Colon (tissue), 2 donors: ENCODE measurements at regions not wholly inside any gene's neighbourhood (a gene's known extent, or its start where the extent isn't known, plus 50 kb on each side); places are given as distances from the start of the nearest gene placed in this dataset.
"Not testable (repeated sequence)": the region's sequence is repeated elsewhere in the genome, so short reads cannot be mapped to it uniquely, and the experiment has no call there.

Experiments
- FAIRE-seq: peaks from 2 replicates; lab custom pipeline; 2012; peaks lifted over from hg19 to GRCh38; lab: Jason Lieb, UNC
- donor health status: control.
- donor health status: control.

DNA sequence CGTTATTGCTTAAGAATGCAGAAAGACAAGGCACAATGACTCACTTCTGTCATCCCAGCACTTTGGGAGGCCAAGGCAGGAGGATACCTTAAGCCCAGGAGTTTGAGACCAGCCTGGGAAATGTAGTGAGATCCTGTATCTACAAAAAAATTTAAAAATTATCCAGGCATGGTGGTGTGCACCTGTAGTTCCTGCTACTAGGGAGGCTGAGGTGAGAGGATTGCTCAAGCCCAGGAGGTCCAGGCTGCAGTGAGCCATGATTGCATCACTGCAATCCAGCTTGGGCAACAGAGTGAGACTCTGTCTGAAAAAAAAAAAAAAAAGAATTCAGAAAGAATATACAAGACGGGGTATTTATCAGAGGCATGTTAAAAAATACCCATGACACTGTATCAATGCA lies 182.0 kb upstream of the SPOPL start:
- FAIRE-seq = no peak

DNA sequence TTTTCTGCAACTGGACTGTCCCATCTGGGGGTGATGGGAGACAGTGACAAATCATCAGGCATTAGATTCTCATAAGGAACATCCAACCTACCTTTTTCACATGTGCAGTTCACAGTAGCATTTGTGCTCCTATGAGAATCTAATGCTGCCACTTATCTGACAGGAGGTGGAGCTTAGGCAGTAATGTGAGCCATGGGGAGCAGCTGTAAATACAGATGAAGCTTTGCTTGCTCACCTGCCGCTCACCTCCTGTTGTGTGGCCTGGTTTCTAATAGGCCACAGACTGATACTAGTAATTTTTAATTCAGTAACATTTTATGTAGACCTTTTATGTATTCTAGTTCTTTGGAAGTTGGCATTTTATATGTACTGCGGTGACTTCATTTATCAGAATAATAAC lies 180.1 kb upstream of the SPOPL start:
- FAIRE-seq = no peak

GRCh38 chr2:138323382-138324067 lies 178.0 kb upstream of the SPOPL start:
- FAIRE-seq = no peak

- FAIRE-seq = no peak
Observed at GRCh38 chr2:138324068-138324771, 177.3 kb upstream of the SPOPL start.

GRCh38 chr2:138327967-138328366 lies 173.6 kb upstream of the SPOPL start:
- no peak for FAIRE-seq

DNA sequence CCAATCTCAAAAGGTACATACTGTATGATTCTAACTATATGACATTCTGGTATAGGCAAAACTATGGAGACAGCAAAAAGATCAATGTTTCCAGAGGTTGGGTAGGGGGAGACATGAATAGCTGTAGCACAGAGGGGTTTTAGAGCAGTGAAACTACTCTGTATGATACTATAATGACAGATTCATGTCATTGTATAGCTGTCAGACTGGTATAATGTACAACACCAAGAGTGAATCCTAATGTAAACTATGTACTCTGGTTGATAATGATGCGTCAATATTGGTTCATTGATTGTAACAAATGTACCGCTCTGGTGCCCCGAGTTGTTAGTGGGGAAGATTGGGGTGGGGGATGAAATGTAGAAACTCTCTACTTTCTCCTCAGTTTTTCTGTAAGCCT lies 172.4 kb upstream of the SPOPL start:
- FAIRE-seq = no peak

DNA sequence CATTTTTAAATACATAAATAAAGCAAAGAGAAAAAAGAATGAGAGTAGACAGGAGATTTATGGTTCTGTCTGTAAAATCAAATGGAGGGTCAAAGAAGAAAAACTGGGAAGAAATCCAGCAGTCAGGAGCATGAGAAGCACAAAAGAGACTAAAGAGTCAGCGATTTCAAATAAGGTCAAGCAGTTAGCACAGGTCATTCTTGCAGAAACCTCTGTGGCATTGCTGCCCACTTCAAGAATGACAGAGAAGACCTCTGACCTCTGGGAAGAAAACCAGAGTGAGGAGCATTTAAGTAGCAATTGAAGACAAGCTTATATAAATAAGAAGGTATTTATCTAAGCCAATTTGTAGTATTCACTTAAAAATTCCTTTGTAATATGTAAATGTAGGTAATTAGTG lies 172.0 kb upstream of the SPOPL start:
- FAIRE-seq = no peak

DNA sequence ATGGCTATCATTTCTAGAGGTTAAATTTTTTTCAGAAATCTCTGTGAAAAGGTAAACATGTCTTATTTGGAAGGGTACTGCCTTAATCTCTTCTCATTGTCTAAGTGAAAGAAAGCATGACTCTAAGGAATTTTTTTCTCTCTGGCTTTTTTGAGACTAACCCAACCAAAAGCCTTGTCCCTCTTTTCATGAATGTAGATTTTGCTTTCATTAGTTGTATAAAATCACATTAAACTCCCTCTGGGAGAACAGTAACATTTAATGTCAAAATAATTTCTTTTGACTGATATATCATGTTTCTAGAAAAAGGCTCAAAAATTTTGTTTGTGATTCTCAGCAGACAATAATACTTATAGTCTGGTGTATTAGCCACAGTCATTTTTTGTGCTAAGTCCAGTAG lies 168.4 kb upstream of the SPOPL start:
- FAIRE-seq = no peak

GRCh38 chr2:138333677-138334076 lies 167.9 kb upstream of the SPOPL start:
- no peak for FAIRE-seq

GRCh38 chr2:138334323-138334722 lies 167.2 kb upstream of the SPOPL start:
- FAIRE-seq = no peak

DNA sequence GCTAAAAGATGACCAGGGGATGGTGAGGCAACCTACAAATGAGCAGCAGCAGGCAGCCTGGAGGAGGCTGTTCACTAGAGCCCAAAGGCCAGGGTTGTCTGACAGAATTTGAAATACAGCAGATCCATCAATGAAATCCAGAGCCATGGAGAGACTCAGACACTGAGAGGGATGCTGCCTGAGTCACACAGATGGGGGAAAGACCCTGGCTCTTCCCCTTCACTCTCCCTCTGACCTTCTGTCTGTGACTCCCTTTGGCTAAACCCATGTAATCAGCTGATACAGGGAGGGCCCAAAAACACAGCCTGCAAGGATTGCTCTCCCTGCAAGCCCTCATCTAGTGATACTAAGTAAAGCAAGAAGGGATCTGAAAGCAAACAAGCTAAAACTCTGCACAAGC lies 166.5 kb upstream of the SPOPL start:
- no peak for FAIRE-seq

DNA sequence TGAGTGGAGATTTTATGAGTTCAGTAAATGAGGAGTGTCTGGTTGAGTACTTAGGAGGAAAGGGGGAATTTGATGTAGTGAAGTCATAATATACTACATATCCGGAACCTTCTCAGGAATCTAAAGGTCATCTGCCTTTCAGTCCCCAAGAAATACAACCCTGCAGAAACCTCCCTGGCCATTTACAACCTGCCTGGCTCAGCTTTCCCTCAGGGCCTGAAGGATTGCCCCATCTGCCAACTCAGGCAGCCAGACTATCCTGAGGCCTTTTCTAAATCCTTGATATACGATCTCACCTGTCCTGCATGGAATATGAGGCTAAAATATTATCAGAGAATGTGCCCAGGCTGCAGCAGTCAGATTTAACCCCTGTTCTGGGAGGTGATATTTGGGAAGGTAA lies 165.4 kb upstream of the SPOPL start:
- no peak for FAIRE-seq

DNA sequence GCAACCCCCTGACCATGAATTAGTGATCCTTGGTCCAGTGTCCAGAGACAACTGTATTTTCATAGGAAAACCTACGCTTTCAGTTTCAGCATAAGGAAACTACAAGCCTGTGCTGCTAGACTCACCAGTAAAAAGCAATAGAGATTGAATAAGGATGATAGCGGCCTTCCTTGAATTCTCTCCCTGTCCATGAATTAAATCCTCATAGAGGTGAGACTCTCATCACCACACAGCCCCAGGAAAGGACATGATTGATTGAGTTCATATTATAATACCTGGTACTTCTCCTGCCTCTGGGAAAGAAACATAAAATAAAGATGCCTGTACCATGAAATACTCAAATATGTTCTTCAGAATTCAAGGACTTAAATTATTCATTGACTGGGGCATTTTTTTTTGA lies 146.3 kb upstream of the SPOPL start:
- FAIRE-seq = no peak

DNA sequence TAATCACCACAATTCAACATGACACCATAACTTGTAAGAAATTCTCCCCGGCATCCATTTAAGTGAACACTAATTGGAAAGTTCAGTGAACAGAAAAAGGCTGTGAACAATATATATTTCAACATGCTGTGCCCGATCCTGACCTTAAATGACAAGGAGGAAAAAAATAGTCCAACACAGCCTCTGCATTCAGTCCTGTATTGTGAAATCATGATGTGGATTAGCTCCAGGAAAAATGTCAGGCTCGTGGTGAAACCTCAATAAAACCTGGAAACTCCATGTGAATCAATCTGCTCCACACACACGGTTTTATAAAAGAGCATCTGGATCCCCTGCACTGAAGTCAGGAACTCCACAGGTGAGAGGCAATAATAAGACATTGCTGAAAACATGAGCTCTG lies 145.4 kb upstream of the SPOPL start:
- no peak for FAIRE-seq

DNA sequence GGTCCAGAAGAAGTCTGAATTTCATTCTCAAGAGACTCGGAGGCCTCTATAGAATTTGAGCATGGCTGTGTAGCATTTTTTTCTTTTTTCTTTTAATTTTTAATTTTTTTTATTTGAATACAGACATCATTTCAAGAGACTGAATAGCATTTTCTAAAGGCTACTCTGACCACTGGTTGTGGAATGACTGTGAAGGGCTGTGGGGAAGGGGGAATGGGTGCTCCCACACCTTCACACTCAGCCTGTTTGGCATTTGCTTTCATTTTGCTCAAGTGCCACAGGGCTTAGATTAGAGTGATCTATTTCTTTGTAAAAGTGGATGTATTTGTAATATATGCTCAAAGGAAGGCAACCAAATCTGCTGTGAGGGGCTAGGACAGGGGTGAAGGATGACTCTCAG lies 142.0 kb upstream of the SPOPL start:
- FAIRE-seq = no peak

DNA sequence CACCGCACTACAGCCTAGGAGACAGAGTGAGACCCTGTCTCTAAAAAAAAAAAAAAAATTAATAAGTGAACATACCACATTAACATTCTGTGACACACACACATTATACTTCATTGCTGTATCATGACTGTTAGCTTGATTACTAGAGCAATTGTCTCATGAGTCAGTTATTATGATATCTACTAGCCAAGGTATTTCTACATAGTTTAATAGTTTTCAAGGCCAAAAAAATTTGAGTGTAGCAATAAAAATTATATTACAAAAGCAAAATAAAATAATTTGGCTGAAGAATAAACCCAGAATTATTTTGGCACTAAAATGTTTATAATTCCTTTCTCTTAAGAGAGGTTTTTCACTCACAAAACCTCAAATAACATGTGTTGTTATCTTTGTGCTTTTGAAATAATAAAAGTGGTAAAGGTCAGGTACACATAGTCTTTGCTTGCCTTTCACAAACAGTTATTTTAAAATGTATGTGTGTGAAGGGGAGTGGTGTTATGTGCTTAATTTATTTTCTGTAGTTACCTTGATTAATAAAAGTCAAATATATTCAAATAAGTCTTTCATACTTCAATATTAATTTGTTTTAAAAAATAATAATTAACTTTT lies 136.9 kb upstream of the SPOPL start:
- no peak for FAIRE-seq

DNA sequence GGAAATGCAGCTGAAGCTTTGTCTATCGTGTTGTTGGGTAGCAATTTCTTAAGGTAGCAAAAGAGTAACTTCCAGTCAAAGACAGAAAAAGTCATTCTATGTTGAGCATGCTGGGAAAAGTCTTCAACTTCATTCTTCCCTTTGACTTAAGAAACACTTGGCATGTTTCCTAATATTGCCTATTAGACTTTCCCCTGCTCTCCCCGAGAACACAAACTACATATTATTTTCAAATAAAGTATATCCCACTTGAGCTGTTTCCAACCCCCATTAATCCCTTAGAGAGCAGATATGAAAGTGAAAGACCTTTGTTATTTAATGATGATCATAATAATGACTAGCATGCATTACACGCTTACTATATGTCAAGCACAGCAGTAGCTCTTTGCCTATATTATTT lies 136.0 kb upstream of the SPOPL start:
- FAIRE-seq = no peak

DNA sequence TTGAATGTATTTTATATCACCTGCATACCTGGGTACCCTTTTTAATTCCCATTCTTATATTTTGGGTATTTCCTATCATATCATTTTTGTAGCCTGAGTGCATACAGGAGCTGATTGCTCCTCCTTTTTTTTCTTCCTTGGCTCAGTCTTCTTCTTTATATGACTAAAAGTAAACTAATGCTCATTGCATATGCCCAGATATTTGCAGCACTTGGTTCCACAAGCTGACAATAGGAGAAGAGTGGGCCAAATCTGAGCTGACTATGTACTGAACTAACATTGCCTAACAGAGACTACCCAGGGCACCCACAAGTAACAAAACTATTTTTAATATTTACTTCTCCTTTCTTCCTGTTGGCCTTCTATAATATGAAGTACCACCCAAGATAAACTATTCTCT lies 131.7 kb upstream of the SPOPL start:
- FAIRE-seq = no peak

GRCh38 chr2:138373993-138374408 lies 127.6 kb upstream of the SPOPL start:
- peak; percentile 31 for FAIRE-seq

GRCh38 chr2:138381373-138381772 lies 120.2 kb upstream of the SPOPL start:
- no peak for FAIRE-seq

GRCh38 chr2:138382672-138383071 lies 118.9 kb upstream of the SPOPL start:
- FAIRE-seq = no peak

GRCh38 chr2:138386191-138386590 lies 115.4 kb upstream of the SPOPL start:
- FAIRE-seq = not testable (repeated sequence)

DNA sequence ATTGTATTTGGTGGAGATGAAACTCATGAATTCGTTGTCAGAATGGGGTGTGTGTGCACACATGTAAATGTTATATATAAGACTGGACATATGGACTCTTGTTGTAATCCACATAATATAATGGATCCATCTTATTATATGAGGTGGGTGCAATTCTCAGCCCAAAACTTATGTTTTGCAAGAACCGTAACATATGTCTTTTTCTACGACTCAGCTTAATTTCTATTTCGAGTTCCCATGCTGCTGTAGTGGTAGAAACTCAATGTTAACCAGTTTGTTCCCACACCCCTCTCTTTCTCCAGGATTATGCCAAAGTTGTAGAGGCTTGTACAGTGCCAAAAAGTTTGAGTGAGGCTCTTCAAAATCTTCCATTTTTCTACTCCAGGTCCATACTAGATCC lies 112.5 kb upstream of the SPOPL start:
- no peak for FAIRE-seq
